ENCODE measurements at regions not wholly inside any gene's neighbourhood (a gene's known extent, or its start where the extent isn't known, plus 50 kb on each side); places are given as distances from the start of the nearest gene placed in this dataset.

DNA sequence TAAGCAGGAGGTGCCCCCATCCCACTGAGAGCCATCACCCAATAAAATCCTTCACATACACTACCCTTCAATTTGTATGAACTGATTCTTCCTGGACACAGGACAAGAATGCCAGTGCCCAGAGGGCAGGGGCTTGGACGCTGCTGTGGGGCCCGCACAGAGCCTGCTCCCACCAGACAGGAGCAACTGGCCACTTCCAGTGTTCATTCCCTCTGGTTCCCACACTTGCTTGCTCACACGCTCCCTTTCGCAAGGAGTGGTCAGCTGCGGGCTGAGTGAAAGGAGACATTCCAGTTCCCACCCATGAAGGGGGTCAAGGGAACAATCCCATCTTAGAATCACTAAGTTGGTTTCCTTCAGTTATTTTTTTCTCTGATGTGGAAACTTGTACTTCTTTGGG is 314.5 kb upstream of the ACO1 start:
- intact Hi-C loops (cut with micrococcal nuclease) = loop anchor here (10.0 kb wide), 1 partner anchor 65 kb away; no protein-coding TSS in a partner anchor
- CTCF ChIA-PET = no interaction called here
- Histone ChIP-seq H3K27me3 (ENCODE audit: control insufficient read depth in 2 of 2, insufficient read depth in 2 of 2, low read length in 2 of 2) (no peaks in the 10 kb centered on the region), H3K27ac (ENCODE audit: insufficient read depth, low read depth, low read length) (no peak overlapping the region), H3K79me2 (ENCODE audit: control insufficient read depth, insufficient read depth, low read length) (no peaks in the 10 kb centered on the region), H3K9me1 (replicated peaks; ENCODE audit: control insufficient read depth, extremely low read depth, insufficient read depth, low read length) (no peaks in the 10 kb centered on the region), H3K4me3 (replicated peaks in 1 of 3; ENCODE audit: insufficient read depth in 1 of 3, low read depth in 1 of 3, low read length in 3 of 3) (no peak overlapping the region), H3K36me3 (ENCODE audit: control insufficient read depth in 2 of 2, extremely low read depth in 1 of 2, insufficient read depth in 2 of 2, low read length in 2 of 2) (no peaks in the 10 kb centered on the region), H3K4me2 (ENCODE audit: insufficient read depth, low read length) (no peak overlapping the region), H3K9me3 (replicated peaks; ENCODE audit: control insufficient read depth, insufficient read depth, low read length) (no peaks in the 10 kb centered on the region), H3K4me1 (ENCODE audit: control insufficient read depth, extremely low read depth, insufficient read depth, low read length) (no peaks in the 10 kb centered on the region), H3K9ac (replicated peaks; ENCODE audit: extremely low read depth, insufficient read depth, low read length) (no peak overlapping the region), H2AFZ (ENCODE audit: low read depth, low read length) (no peak overlapping the region), H4K20me1 (replicated peaks; ENCODE audit: control insufficient read depth, extremely low read depth, insufficient read depth, low read length) (no peaks in the 10 kb centered on the region)
- POLR2A ChIA-PET = no interaction called here
- no peak for TF ChIP-seq FOS (IDR thresholded peaks at IDR 0.05; ENCODE audit: borderline replicate concordance, insufficient read depth, low read length)
- TF ChIP-seq, protein P1, sequence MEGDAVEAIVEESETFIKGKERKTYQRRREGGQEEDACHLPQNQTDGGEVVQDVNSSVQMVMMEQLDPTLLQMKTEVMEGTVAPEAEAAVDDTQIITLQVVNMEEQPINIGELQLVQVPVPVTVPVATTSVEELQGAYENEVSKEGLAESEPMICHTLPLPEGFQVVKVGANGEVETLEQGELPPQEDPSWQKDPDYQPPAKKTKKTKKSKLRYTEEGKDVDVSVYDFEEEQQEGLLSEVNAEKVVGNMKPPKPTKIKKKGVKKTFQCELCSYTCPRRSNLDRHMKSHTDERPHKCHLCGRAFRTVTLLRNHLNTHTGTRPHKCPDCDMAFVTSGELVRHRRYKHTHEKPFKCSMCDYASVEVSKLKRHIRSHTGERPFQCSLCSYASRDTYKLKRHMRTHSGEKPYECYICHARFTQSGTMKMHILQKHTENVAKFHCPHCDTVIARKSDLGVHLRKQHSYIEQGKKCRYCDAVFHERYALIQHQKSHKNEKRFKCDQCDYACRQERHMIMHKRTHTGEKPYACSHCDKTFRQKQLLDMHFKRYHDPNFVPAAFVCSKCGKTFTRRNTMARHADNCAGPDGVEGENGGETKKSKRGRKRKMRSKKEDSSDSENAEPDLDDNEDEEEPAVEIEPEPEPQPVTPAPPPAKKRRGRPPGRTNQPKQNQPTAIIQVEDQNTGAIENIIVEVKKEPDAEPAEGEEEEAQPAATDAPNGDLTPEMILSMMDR (IDR thresholded peaks at IDR 0.05; ENCODE audit: extremely low read depth in 1 of 2, insufficient read depth in 1 of 2, low read depth in 1 of 2, low read length in 2 of 2) = no peak
- no peak for TF ChIP-seq POLR2AphosphoS5 (IDR thresholded peaks at IDR 0.05; ENCODE audit: insufficient read depth, low read depth, low read length)
- no peak for TF ChIP-seq GATA2 (IDR thresholded peaks at IDR 0.05; ENCODE audit: insufficient read depth, insufficient read length, low read depth, low read length)
- TF ChIP-seq JUN (IDR thresholded peaks at IDR 0.05; ENCODE audit: borderline replicate concordance, insufficient read depth, insufficient read length, low read depth) = no peak
- no peak for TF ChIP-seq MYC (IDR thresholded peaks at IDR 0.05; ENCODE audit: low read depth, low read length)
- TF ChIP-seq EZH2 (IDR thresholded peaks at IDR 0.05; ENCODE audit: borderline replicate concordance, low read depth, low read length, severe bottlenecking) = no peak
- TF ChIP-seq POLR2A (IDR thresholded peaks at IDR 0.05; ENCODE audit: low read depth, low read length) = no peak
- TF ChIP-seq MAX (IDR thresholded peaks at IDR 0.05; ENCODE audit: insufficient read depth, insufficient read length) = no peak
- dilution Hi-C loops (cut with MboI; ENCODE audit: extremely low pct_ligation_motif_present, low sequenced_read_pairs) = no loop called here
- DNase-seq (ENCODE audit: low read depth, low spot score) (no peak), FAIRE-seq (no peak)
- no TSS peak for BruUV-seq (replicated peaks)
